GM12878 (cell line): ENCODE measurements at regions not wholly inside any gene's neighbourhood (a gene's known extent, or its start where the extent isn't known, plus 50 kb on each side); places are given as distances from the start of the nearest gene placed in this dataset.

Experiments used
- ATAC-seq: fragments of 200-7000 bp; cut with Tn5 transposase; 3 replicates; pipeline ENCODE4 v1.9.1; 2020; ENCODE audit warnings: mild to moderate bottlenecking, moderate library complexity
- BruUV-seq: library from RNA; stranded (reverse); fragments of 400-500 nt; replicated peaks from 2 replicates; lab custom pipeline; 2021; lab: Mats Ljungman, UMichigan
- CTCF ChIA-PET: fragments of 300-600 bp; sonication (Branson Sonifier 250); formaldehyde crosslinking; extraction: SDS; loops from one replicate; lab custom pipeline; 2021; ENCODE audit warnings: inconsistent platforms; lab: Yijun Ruan, JAX
- POLR2A ChIA-PET: fragments of 350-600 bp; formaldehyde crosslinking; extraction: SDS; loops from one replicate; lab custom pipeline; 2021; ENCODE audit warnings: inconsistent platforms; lab: Charles Lee
- RAD21 ChIA-PET: fragments of 300-600 bp; sonication (Branson Sonifier 250); formaldehyde crosslinking; loops from one replicate; lab custom pipeline; 2023; ENCODE audit warnings: antibody characterized with exemption; ENCODE audit not compliant: unreplicated experiment; lab: Charles Lee
- SMC1A ChIA-PET: fragments of 300-600 bp; sonication (Branson Sonifier 250); formaldehyde crosslinking; loops from one replicate; lab custom pipeline; 2023; ENCODE audit not compliant: unreplicated experiment, uncharacterized antibody; lab: Charles Lee
- DNase-seq: peaks from one replicate; pipeline ENCODE4 v3.0.0-alpha.2; 2011; ENCODE audit warnings: low read depth, low spot score
- FAIRE-seq: peaks from 3 replicates; lab custom pipeline; 2011; peaks lifted over from hg19 to GRCh38; lab: Jason Lieb, UNC
- H2AFZ ChIP-seq: 2 replicates; pipeline ENCODE4 v1.6.0; 2011; ENCODE audit warnings: low read depth, low read length, control low read depth; ENCODE audit not compliant: control insufficient read depth
- H3K27ac ChIP-seq: 2 replicates; pipeline ENCODE4 v1.5.1; 2011; ENCODE audit warnings: control low read depth; ENCODE audit not compliant: control insufficient read depth, insufficient read depth
- H3K27me3 ChIP-seq, 2 experiments: replicated peaks in 1 of 2; 2 replicates each; pipeline versions ENCODE4 v1.6.0 to v1.6.1; 2011; ENCODE audit warnings: low read length in 1 of 2; ENCODE audit not compliant: control insufficient read depth in 2 of 2, insufficient read depth in 2 of 2
- H3K36me3 ChIP-seq, 2 experiments: 2 replicates each; pipeline ENCODE4 v1.5.1; 2011; ENCODE audit warnings: low read length in 1 of 2; ENCODE audit not compliant: control insufficient read depth in 2 of 2, insufficient read depth in 2 of 2
- H3K4me1 ChIP-seq: 2 replicates; pipeline ENCODE4 v1.6.1; 2011; ENCODE audit warnings: mild to moderate bottlenecking, low read length, moderate library complexity, mixed read lengths; ENCODE audit not compliant: control insufficient read depth, insufficient read depth
- H3K4me2 ChIP-seq: 2 replicates; pipeline ENCODE4 v1.6.0; 2011; ENCODE audit warnings: control low read depth; ENCODE audit not compliant: control insufficient read depth, insufficient read depth
- H3K4me3 ChIP-seq: fragments of 200-600 bp; sonication (generic); 2 replicates; pipeline ENCODE4 v1.5.1; 2016
- H3K79me2 ChIP-seq: 2 replicates; pipeline ENCODE4 v1.6.0; 2011; ENCODE audit warnings: low read length; ENCODE audit not compliant: control insufficient read depth, insufficient read depth
- H3K9ac ChIP-seq: 2 replicates; pipeline ENCODE4 v1.8.0; 2011; ENCODE audit warnings: low read length, control low read depth, mixed read lengths; ENCODE audit not compliant: control insufficient read depth, insufficient read depth
- H3K9me3 ChIP-seq: replicated peaks from 3 replicates; pipeline ENCODE4 v1.5.1; 2011; ENCODE audit warnings: mild to moderate bottlenecking, low read length; ENCODE audit not compliant: control insufficient read depth, insufficient read depth
- H4K20me1 ChIP-seq: 2 replicates; pipeline ENCODE4 v1.6.0; 2011; ENCODE audit not compliant: control insufficient read depth, insufficient read depth
- CBX3 ChIP-seq: fragments of 200-600 bp; sonication (generic); IDR thresholded peaks from 2 replicates; pipeline ENCODE4 v1.6.1; 2016; ENCODE audit warnings: low read depth, borderline replicate concordance
- CBX5 ChIP-seq: sonication (generic); IDR thresholded peaks from 2 replicates; pipeline ENCODE4 v1.6.1; 2016; ENCODE audit warnings: low read depth, moderate library complexity, mild to moderate bottlenecking, inconsistent platforms
- E4F1 ChIP-seq: fragments of 450-650 bp; IDR thresholded peaks from 2 replicates; pipeline ENCODE4 v1.6.1; 2018; ENCODE audit warnings: borderline replicate concordance, mild to moderate bottlenecking; ENCODE audit not compliant: partially characterized antibody
- EGR1 ChIP-seq, 2 experiments: IDR thresholded peaks; 1 replicate in 1 of 2; 2 replicates in 1 of 2; pipeline ENCODE4 v1.6.1; 2011 to 2012; ENCODE audit warnings: low read depth in 2 of 2, low read length in 2 of 2, borderline replicate concordance in 1 of 2, mild to moderate bottlenecking in 1 of 2, moderate library complexity in 1 of 2
- IKZF2 ChIP-seq, 2 experiments: fragments of 450-650 bp; IDR thresholded peaks; 2 replicates each; pipeline ENCODE4 v1.6.1; 2017; ENCODE audit warnings: mild to moderate bottlenecking in 2 of 2, moderate library complexity in 2 of 2
- KDM1A ChIP-seq: fragments of 200-600 bp; sonication (generic); IDR thresholded peaks from 2 replicates; pipeline ENCODE4 v1.6.1; 2016; ENCODE audit warnings: borderline replicate concordance
- NFIC ChIP-seq: IDR thresholded peaks from 2 replicates; pipeline ENCODE4 v1.6.1; 2012; ENCODE audit warnings: low read depth, mild to moderate bottlenecking, inconsistent platforms, low read length, moderate library complexity
- NFYA ChIP-seq: IDR thresholded peaks from 2 replicates; pipeline ENCODE4 v1.6.1; 2011; ENCODE audit warnings: low read depth, mild to moderate bottlenecking, low read length, improper control_type of control experiment, borderline replicate concordance
- NR2F1 ChIP-seq: fragments of 450-650 bp; conservative IDR thresholded peaks from 2 replicates; pipeline ENCODE4 v1.6.1; 2017; ENCODE audit warnings: mild to moderate bottlenecking
- PKNOX1 ChIP-seq: fragments of 450-650 bp; IDR thresholded peaks from 2 replicates; pipeline ENCODE4 v1.6.1; 2016; ENCODE audit warnings: mild to moderate bottlenecking
- POLR2A ChIP-seq: IDR thresholded peaks from 2 replicates; pipeline ENCODE4 v1.6.1; 2011; ENCODE audit warnings: low read depth, mild to moderate bottlenecking, low read length
- SMAD1 ChIP-seq: fragments of 450-650 bp; IDR thresholded peaks from 2 replicates; pipeline ENCODE4 v1.6.1; 2018; ENCODE audit warnings: mild to moderate bottlenecking, low read depth; ENCODE audit not compliant: partially characterized antibody
- SMAD5 ChIP-seq: IDR thresholded peaks from 2 replicates; pipeline ENCODE4 v1.6.1; 2016; ENCODE audit warnings: antibody characterized with exemption, low read depth
- SREBF1 ChIP-seq: IDR thresholded peaks from 2 replicates; pipeline ENCODE4 v1.6.1; 2012; ENCODE audit warnings: mild to moderate bottlenecking, low read length
- YBX1 ChIP-seq: fragments of 450-650 bp; IDR thresholded peaks from 2 replicates; pipeline ENCODE4 v1.6.1; 2016; ENCODE audit warnings: antibody characterized with exemption
- YY1 ChIP-seq: IDR thresholded peaks from 2 replicates; pipeline ENCODE4 v1.6.1; 2011; ENCODE audit warnings: low read depth, mild to moderate bottlenecking, low read length
- ZNF592 ChIP-seq: fragments of 450-650 bp; IDR thresholded peaks from 2 replicates; pipeline ENCODE4 v1.6.1; 2017; ENCODE audit warnings: mild to moderate bottlenecking, moderate library complexity
- WGBS: methylation state at CpG from one replicate; pipeline ENCODE4 v1.1.6; 2016; ENCODE audit warnings: low lambda C conversion rate; ENCODE audit not compliant: insufficient replicate concordance, insufficient coverage; ENCODE audit errors: missing lambda C conversion rate; 5-methylcytosine and 5-hydroxymethylcytosine counted together
- in situ Hi-C: fragments of 300-500 bp; cut with MboI; formaldehyde crosslinking; loops from 9 replicates; pipeline ENCODE4 v1.14.3; 2018; ENCODE audit warnings: mixed read lengths
- intact Hi-C: fragments of 100-400 bp; cut with micrococcal nuclease; formaldehyde crosslinking; loops from one replicate; pipeline ENCODE4 v1.14.2; 2022; ENCODE audit not compliant: unreplicated experiment

- no peak for TF ChIP-seq EGR1 (IDR thresholded peaks at IDR 0.05; ENCODE audit: borderline replicate concordance in 1 of 2, low read depth in 2 of 2, low read length in 2 of 2)
Observed at GRCh38 chr4:56267558-56267957, 119.7 kb downstream of the AASDH start (continued).

DNA sequence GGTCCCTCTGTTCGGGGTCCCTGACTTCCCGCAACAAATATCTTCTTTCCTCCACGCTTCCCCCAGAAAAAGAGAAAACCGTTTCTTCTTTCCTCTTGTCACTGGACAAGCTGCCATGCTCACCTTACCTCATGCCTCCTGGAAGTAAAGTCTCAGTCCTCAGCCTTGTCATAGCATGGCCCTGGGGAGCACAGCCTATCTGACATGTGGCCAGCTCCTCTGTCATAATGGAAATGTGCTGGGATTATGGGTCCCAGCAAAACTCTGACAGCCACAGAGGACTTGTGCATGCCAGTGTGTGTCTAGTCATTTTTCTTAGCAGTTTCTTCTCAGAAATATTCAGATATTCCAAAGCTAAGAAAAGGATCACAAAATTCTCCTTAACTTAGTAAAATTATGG is 122.4 kb downstream of the AASDH start:
- no peak overlapping the region for H3K4me3 ChIP-seq
- no peaks in the 10 kb centered on the region; the same call in 2 of the 3 replicates for H3K9me3 ChIP-seq
- FAIRE-seq (no peak), ATAC-seq (no peak), DNase-seq (no peak)
- BruUV-seq = no TSS peak
- H3K27me3 ChIP-seq = no peaks in the 10 kb centered on the region
- no peaks in the 10 kb centered on the region for H4K20me1 ChIP-seq
- ChIA-PET CTCF (no interaction called here), POLR2A (no interaction called here), SMC1A (no interaction called here), RAD21 (no interaction called here)
- no peak overlapping the region for H3K9ac ChIP-seq
- no peak overlapping the region for H2AFZ ChIP-seq
- H3K4me1 ChIP-seq = peaks cover 5% of the 10 kb centered on the region; the same call in 1 of the 2 replicates
- in situ Hi-C loops (no loop called here), intact Hi-C loops (no loop called here)
- H3K27ac ChIP-seq = no peak overlapping the region
- no peaks in the 10 kb centered on the region for H3K36me3 ChIP-seq
- H3K4me2 ChIP-seq = no peak overlapping the region
- H3K79me2 ChIP-seq = no peaks in the 10 kb centered on the region
- WGBS = 38% methylated on average over 4 of the region's 4 CpGs
- no peak for TF ChIP-seq ZNF592
- no peak for TF ChIP-seq IKZF2 (IDR thresholded peaks at IDR 0.05)
- TF ChIP-seq SMAD5 = no peak
- no peak for TF ChIP-seq SMAD1
- no peak for TF ChIP-seq YBX1
- TF ChIP-seq POLR2A = no peak
- no peak for TF ChIP-seq YY1
- no peak for TF ChIP-seq NFYA
- no peak for TF ChIP-seq CBX3
- no peak for TF ChIP-seq PKNOX1
- no peak for TF ChIP-seq NFIC
- TF ChIP-seq E4F1 = no peak
- no peak for TF ChIP-seq CBX5
- no peak for TF ChIP-seq KDM1A
- TF ChIP-seq SREBF1 = no peak
- no peak for TF ChIP-seq NR2F1
